Stimulated activated CD4-positive, alpha-beta T cell treated with anti-CD3 and anti-CD28 coated beads, TNF-alpha, amount 100 ng/mL, for 4 hours (primary cell): ENCODE measurements at regions not wholly inside any gene's neighbourhood (a gene's known extent, or its start where the extent isn't known, plus 50 kb on each side); places are given as distances from the start of the nearest gene placed in this dataset.
"Not testable (repeated sequence)": the region's sequence is repeated elsewhere in the genome, so short reads cannot be mapped to it uniquely, and the experiment has no call there.

Experiments used
- DNase-seq, 3 experiments: peaks; one replicate each; pipeline ENCODE4 v3.0.0-alpha.2; 2020; ENCODE audit warnings: low read depth in 3 of 3

DNA sequence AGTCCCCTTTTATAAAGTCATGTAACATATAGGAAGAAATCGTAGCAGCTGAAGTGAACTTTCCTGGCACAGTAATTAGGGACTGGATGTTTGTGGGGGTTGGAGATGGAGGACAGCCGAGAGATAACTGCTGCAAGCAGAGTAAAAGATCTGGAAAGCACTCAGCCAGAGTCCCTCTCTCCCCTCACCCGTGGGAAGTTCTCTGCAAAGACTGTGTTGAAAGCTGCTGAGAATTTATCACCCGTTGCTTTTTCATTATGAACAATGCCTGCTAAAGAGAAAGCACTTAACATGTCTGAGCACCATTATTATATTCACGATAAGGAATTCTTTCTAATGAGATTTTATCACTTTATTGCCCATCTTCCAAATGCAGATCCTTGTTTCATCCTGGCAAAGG, 248.8 kb downstream of the SHOX2 start:
- no peak for DNase-seq

GRCh38 chr3:157856078-157856939, 249.9 kb downstream of the SHOX2 start:
- DNase-seq: no peak

DNA sequence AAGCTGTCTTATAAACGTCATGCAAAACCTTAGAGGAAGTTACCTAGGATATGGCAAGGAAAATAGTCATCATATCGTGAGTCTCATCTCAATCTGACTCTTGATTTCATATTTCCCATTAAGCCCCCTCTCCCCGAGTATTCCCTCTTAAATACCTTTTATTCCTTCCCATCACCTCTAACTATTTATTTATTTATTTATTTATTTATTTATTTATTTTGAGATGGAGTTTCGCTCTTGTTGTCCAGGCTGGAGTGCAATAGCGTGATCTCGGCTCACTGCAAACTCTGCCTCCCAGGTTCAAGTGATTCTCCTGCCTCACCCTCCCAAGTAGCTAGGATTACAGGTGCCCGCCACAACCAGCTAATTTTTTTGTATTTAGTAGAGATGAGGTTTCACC, 260.4 kb downstream of the SHOX2 start:
- DNase-seq: not testable (repeated sequence)

DNA sequence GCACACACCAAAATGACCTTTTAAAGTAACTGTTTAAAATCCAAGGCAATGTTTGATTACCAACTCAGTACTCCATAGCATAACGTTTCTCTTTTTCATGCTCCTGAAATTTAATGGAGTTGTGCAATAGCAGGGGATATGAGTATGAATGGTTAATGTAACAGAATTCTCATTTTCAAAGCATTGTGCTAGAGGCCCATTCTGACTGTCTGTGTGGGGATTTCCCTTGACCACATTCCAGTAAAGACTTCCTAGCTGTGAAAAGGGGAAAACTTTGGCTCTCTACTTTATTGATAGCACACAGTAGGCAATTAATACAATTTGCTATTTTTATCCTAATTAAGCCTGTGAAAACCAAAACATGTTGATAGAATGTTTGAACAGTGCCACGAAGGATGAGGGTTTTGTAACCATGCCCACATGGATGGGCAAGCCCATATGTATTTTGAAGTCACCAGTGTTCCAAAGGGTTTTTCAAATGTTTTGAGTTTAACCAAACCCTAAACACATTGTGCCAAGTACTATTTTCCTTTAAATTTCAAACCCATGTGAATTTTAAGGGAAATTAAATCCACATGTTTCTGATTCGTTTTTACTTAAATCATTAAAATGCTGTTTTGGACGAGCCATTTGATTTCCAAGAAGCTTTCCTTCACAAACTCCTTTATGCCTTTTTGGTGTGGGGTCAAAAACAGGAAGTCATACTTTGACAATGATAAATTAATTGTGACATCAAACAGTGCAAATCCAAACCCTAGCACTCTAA, 261.2 kb downstream of the SHOX2 start:
- DNase-seq: no peak

DNA sequence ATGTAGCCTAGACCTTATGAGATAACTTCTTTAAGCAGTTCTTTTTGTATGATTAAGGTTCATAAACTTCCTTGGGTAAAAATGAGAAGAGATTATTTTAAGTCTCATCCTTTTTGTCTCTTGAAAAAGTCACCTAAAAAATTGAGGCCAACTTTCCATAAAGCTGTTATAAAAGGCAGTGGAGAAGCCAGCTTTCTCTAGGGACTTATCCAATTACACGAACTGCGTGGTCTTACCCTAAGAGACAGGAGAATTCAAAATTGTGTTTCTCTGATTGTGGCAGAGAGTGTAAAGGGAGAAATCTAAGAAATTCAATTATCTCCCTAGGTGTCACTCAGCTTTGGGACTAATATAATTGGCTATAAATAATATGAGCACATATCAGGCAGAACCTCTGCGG, 262.0 kb downstream of the SHOX2 start:
- no peak for DNase-seq

- no peak for DNase-seq
Measured at GRCh38 chr3:157841029-157841428, 265.2 kb downstream of the SHOX2 start.

- DNase-seq: no peak
Measured at GRCh38 chr3:157840564-157840963, 265.7 kb downstream of the SHOX2 start.

- no peak for DNase-seq
Measured at GRCh38 chr3:157838457-157838856, 267.8 kb downstream of the SHOX2 start.

DNA sequence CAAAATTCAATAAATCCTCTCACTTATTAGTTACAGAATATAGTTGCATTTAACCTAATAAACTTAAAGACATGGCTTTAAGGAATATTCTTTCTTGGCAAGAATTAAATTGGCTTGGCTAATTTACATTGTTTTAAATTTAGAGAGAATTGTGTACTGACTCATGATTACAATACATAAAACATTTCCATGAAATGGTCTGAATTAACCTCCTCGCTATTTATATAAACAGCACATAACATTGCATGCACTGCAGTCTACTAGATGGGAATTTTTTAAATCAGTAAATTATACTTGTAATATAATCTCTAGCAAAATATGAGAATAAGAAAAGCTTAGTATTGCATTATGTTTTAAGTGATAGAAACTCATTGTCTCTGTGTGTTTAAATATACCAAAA, 268.9 kb downstream of the SHOX2 start:
- no peak for DNase-seq

DNA sequence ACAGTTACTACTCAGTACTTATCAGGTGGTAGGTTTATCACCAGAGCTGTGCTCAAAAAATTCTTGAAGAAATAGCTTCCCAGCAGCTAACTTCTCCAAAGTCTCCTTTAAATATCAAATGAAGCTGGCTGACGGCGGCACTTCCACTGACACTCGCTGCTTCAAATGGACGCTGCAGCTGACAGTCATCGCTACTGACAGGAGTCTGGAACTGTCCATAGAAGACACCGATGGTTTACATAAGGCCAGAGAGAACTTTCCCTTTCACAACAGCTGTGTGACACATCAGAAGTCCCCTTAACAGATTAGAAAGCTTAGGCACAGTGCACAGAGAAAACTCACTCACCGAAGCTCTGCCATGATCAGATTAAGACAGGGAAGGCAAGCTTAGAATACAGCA, 270.2 kb downstream of the SHOX2 start:
- DNase-seq: no peak

- no peak for DNase-seq
Measured at GRCh38 chr3:157832588-157832987, 273.6 kb downstream of the SHOX2 start.

GRCh38 chr3:157830556-157831236, 275.5 kb downstream of the SHOX2 start:
- DNase-seq: no peak

DNA sequence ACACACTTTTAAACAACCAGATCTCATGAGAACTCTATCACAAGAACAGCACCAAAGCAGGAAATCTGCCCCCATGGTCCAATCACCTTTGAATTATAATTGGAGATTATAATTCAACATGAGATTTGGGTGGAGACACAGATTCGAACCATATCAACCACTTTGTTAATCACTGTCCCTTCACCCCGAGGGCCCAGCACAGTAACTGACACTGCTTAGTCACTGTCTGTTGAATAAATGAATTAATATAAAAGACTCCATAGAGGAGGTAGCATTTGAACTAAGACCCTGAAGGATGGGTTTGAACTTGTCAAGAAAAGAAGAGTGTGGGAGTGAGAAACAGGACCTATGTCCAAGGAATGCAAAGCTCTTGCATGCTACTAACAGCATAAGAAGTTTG, 276.4 kb downstream of the SHOX2 start:
- DNase-seq: no peak

DNA sequence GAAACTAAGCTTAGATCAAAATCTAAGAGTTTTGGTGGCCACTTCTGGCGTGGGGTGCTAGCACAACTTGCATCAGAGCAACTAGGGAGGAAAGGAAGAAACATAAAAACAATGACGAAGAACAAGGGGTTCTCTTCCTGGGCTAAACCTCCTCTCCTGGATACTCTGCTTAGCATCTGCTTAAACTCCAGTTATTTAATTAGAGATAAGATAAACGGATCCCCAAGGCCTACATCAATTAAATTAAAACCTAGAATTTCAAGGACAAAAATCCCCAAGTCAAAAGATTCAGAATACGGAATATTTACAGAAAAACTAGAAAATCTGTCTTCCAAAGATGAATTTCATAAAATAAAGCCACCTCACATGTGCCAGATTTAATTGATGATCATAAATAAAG, 281.9 kb downstream of the SHOX2 start:
- no peak for DNase-seq

DNA sequence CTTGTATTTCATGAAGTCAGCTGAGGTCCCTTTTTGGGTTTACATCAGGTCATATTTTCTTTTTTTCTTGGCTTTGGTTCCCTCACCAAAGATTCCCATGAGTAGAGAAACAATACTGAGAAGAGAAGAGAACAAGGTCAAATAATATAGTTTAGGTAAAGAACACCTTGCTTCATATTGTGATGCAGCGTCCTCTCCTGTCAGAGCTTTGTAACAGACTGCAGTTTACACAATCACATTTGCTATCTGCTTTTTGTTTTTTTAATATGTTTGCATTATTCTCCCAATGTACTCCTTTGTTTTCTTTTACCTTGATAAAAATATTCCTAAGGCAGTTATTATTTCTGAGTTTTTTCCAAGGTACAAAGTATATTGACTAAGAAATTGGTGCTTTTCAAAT, 283.2 kb downstream of the SHOX2 start:
- no peak for DNase-seq

DNA sequence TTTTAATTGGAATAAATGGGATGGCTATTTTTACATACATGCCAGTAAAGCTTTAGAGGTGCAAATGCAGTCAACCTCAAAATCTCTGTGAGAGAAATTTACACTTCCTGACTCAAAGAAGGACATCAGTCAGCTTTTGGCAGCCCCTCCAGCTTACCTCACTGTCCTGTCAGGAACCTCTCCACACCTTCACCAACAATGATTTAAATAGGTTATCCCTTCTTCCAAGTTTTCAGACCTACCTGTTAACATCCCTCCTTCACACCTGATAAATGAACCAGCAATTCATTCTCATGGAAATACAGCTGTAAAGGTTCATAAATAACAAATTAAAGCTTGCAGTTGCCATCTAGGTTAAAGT, 286.1 kb downstream of the SHOX2 start:
- DNase-seq: no peak

GRCh38 chr3:157819270-157820156, 286.7 kb downstream of the SHOX2 start:
- no peak for DNase-seq

- DNase-seq: no peak
Measured at GRCh38 chr3:157816896-157817295, 289.3 kb downstream of the SHOX2 start.

GRCh38 chr3:157816296-157816695, 289.9 kb downstream of the SHOX2 start:
- DNase-seq: no peak

- DNase-seq: no peak
Measured at GRCh38 chr3:157815739-157816138, 290.5 kb downstream of the SHOX2 start.

DNA sequence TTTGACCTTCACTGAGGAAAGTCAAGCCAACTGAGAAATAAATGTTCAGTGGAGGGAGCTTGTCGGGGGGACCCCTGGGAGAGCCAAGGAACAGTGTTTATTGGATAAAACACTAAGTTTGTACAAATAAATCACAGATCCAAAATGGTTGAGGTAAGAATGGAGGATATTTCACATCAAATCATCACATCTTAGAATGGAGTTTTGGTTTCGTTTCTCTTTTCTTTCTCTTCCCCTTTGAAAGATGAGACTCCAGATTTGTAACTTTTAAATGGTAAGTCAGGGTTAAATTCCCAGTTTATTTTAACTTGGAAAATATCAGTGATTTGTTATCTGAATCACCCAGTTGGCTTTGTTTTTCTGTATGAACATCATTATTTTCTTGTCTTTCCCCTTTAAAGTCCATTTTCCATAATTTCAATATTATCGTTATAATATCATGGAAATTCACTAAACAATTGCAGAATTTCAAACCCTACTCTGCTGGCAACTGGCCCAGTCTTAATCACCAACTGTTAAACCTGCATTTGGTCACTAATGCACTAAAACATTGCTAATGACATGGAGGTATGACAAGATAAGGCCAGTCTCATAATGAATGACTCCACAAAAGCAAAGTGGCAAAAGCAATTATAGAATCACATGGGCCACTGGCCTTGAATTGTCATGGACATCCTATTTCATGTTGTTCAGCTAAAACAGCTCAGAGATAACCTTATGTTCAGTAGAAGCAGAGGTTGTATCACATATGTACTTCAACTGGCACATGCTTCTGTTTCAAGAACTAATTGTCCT, 295.1 kb downstream of the SHOX2 start:
- DNase-seq: no peak
